ENCODE measurements at regions not wholly inside any gene's neighbourhood (a gene's known extent, or its start where the extent isn't known, plus 50 kb on each side); places are given as distances from the start of the nearest gene placed in this dataset.

GRCh38 chr9:89937051-89937450, 332.2 kb downstream of the GADD45G start:
- H3K27ac Mint-ChIP-seq (ENCODE audit: unreplicated experiment) = no peak overlapping the region

GRCh38 chr9:89939181-89939580, 334.4 kb downstream of the GADD45G start:
- TF ChIP-seq CTCF (IDR thresholded peaks at IDR 0.05; ENCODE audit: partially characterized antibody, unreplicated experiment) = no peak
- Mint-ChIP-seq H3K9me3 (ENCODE audit: unreplicated experiment) (peaks cover 6% of the 10 kb centered on the region), H3K27ac (ENCODE audit: unreplicated experiment) (no peak overlapping the region), H3K36me3 (ENCODE audit: unreplicated experiment) (no peaks in the 10 kb centered on the region), H3K4me1 (ENCODE audit: low read depth, unreplicated experiment) (peaks cover 10% of the 10 kb centered on the region), H3K27me3 (ENCODE audit: unreplicated experiment) (no peaks in the 10 kb centered on the region), H3K4me3 (ENCODE audit: unreplicated experiment) (no peak overlapping the region)
- DNase-seq = no peak

More at GRCh38 chr9:89937051-89937450, 332.2 kb downstream of the GADD45G start:
- peaks cover 4% of the 10 kb centered on the region for H3K9me3 Mint-ChIP-seq (ENCODE audit: unreplicated experiment)
- no peak for DNase-seq
- no peaks in the 10 kb centered on the region for H3K27me3 Mint-ChIP-seq (ENCODE audit: unreplicated experiment)
- H3K4me1 Mint-ChIP-seq (ENCODE audit: low read depth, unreplicated experiment) = peaks cover 6% of the 10 kb centered on the region
- H3K36me3 Mint-ChIP-seq (ENCODE audit: unreplicated experiment) = peaks cover 6% of the 10 kb centered on the region
- H3K4me3 Mint-ChIP-seq (ENCODE audit: unreplicated experiment) = no peak overlapping the region
- TF ChIP-seq CTCF (IDR thresholded peaks at IDR 0.05; ENCODE audit: partially characterized antibody, unreplicated experiment) = no peak

GRCh38 chr9:89939626-89940292, 334.9 kb downstream of the GADD45G start:
- H3K9me3 Mint-ChIP-seq (ENCODE audit: unreplicated experiment) = peaks cover 6% of the 10 kb centered on the region
- no peaks in the 10 kb centered on the region for H3K36me3 Mint-ChIP-seq (ENCODE audit: unreplicated experiment)
- TF ChIP-seq CTCF (IDR thresholded peaks at IDR 0.05; ENCODE audit: partially characterized antibody, unreplicated experiment) = no peak
- DNase-seq = no peak
- H3K27ac Mint-ChIP-seq (ENCODE audit: unreplicated experiment) = no peak overlapping the region
- peaks cover 10% of the 10 kb centered on the region for H3K4me1 Mint-ChIP-seq (ENCODE audit: low read depth, unreplicated experiment)
- H3K27me3 Mint-ChIP-seq (ENCODE audit: unreplicated experiment) = no peaks in the 10 kb centered on the region
- no peak overlapping the region for H3K4me3 Mint-ChIP-seq (ENCODE audit: unreplicated experiment)

GRCh38 chr9:89940625-89941024, 335.8 kb downstream of the GADD45G start:
- H3K27me3 Mint-ChIP-seq (ENCODE audit: unreplicated experiment) = no peaks in the 10 kb centered on the region
- H3K36me3 Mint-ChIP-seq (ENCODE audit: unreplicated experiment) = no peaks in the 10 kb centered on the region
- H3K9me3 Mint-ChIP-seq (ENCODE audit: unreplicated experiment) = peaks cover 6% of the 10 kb centered on the region
- H3K27ac Mint-ChIP-seq (ENCODE audit: unreplicated experiment) = no peak overlapping the region
- DNase-seq = no peak
- peaks cover 10% of the 10 kb centered on the region for H3K4me1 Mint-ChIP-seq (ENCODE audit: low read depth, unreplicated experiment)
- H3K4me3 Mint-ChIP-seq (ENCODE audit: unreplicated experiment) = no peak overlapping the region
- no peak for TF ChIP-seq CTCF (IDR thresholded peaks at IDR 0.05; ENCODE audit: partially characterized antibody, unreplicated experiment)

- no peaks in the 10 kb centered on the region for H3K36me3 Mint-ChIP-seq (ENCODE audit: unreplicated experiment)
- H3K27ac Mint-ChIP-seq (ENCODE audit: unreplicated experiment) = no peak overlapping the region
- no peaks in the 10 kb centered on the region for H3K27me3 Mint-ChIP-seq (ENCODE audit: unreplicated experiment)
- H3K9me3 Mint-ChIP-seq (ENCODE audit: unreplicated experiment) = peaks cover 4% of the 10 kb centered on the region
- TF ChIP-seq CTCF (IDR thresholded peaks at IDR 0.05; ENCODE audit: partially characterized antibody, unreplicated experiment) = no peak
- H3K4me1 Mint-ChIP-seq (ENCODE audit: low read depth, unreplicated experiment) = peaks cover 10% of the 10 kb centered on the region
- H3K4me3 Mint-ChIP-seq (ENCODE audit: unreplicated experiment) = no peak overlapping the region
- DNase-seq = no peak
Measured at GRCh38 chr9:89941875-89942274, 337.1 kb downstream of the GADD45G start.

Data from glutamatergic neuron (in vitro differentiated cells).